SIG-M5 treated with dmso at 0.1 percent for 504 hours (cell line): ENCODE measurements at regions not wholly inside any gene's neighbourhood (a gene's known extent, or its start where the extent isn't known, plus 50 kb on each side); places are given as distances from the start of the nearest gene placed in this dataset.

Experiments used
- DNase-seq: peaks from one replicate; lab custom pipeline; 2025; ENCODE audit not compliant: unreplicated experiment; lab: John Stamatoyannopoulos, UW

DNA sequence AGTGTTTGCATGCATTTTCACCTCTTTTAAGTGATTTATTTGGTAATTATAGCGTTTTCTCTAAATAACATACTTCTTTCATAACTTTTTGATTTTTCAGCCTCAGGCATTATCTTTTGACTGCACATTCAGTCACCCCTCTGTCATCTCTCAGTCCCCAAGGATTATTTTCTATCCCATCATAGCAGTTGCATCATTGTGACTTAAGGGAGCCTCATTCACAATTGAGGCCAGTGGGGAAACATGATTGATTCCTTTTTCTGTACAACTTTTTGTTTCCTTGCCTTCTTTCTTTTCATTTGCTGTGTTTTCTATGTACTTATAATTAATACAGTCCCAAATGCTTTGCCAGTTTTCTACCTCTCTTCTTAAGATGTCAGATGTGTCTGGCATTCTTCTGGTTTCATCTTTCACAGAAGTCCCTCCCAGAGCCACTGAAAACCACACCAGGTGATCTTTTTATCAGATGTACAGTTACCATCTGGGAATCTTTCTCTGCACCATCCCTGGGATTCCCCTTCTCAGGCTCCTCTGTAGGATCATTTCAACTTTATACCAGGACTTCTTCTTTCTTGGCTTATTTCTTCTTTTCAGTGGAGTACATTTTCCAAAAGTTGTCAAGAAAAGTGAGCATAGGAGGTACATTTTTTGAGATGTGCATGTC, 151.4 kb downstream of the RAP2B start:
- DNase-seq, result no peak

DNA sequence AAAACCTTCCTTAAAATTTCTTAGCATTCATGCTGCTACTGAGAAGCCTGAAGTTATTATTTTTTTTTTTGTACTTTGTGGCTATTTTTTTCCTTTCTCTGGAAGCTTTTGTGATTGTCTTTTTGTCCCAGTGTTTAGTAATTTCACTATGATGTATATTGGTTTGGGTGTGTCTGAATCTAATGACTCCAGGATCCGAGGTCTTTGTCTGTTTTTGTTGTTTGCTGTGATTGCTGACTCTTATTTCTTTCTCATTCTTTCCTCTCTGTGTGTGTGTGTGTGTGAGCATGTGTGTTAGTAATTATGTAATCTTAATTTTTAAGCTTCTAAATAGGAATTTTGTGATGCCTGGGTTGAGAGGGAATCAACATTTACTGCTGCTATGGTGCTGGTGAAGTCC, 152.0 kb downstream of the RAP2B start:
- DNase-seq, result no peak

DNA sequence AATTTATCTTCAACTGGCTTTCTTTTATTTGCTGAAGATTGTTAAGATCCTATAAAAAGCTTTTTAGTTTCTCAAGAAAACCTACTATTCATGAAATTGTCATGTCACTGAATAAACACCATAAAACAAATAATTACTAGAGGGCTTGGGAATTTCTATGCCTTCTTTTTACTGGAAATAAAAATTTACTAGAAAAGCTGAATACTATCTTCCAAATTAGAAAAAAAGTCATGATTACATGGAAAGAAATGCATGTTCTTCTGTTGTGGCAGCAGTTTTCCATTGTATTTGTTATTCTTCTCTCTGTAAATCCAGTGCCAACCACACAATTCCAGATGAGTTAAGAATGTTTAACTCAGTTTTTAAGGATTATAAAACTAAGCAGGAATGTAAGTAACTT, 153.8 kb downstream of the RAP2B start:
- DNase-seq, result no peak

DNA sequence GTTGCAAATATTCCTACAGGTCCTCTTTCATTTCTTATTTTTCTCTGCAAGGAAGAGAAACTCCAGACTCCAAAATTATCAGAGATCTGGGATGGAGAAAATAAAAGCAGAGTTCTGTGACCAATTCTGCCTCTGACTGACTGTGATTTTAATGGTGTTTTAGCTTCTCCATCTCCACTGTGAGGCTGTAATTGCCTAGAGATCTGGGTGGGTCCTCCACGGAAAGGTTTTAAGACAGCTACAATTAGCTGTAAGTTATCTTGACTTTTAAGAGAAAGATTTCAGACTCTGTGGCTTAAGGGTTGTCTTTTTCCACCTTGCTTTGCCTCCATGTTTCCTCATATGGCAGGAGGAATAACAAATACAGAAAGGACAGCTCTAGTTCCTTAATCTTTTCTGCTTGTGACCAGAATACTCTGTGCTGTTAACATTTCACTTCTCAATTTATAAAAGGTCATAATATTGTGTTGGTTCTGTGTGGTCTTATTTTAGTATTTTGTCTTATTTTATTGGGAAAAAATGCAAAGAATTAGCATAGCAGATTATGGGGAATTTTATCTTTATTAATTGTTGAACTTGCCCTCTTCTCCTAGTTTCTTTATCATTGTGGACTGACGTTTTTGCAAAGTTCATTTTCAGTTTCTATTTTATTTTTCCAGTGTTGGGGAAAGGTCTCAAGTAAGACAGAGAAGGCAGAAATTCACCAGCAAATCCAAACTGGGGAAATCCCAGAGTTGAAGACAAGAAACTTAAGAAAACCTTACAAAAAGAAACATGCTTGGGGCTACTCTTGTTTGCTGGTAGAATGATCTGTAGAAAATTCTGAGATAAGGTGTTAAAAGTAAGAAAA, 157.9 kb downstream of the RAP2B start:
- no peak for DNase-seq

DNA sequence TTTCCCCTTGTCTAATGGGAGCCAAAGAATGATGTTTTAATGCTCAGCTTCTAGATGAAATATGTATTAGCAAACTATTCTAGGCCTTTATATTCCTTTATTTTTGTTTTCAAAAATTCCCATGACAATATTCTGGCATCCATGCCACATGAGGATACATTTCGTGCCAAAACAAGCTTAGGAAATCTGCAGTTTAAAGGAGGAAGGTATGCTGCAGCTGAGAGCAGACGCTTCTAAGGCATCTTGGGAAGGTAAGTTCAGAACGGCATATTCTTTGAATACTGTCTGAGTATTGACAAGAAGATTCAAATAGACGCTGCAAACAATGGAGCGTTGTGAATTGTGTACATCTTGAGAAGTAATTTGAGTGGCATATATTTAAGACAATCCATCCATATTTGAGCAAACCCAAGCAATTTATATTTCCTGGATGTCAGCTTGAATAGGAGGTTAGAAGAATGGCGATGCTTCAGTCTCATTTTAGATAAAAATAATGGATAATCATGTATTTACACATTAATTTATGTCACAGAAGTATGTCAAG, 158.6 kb downstream of the RAP2B start:
- DNase-seq, result no peak

DNA sequence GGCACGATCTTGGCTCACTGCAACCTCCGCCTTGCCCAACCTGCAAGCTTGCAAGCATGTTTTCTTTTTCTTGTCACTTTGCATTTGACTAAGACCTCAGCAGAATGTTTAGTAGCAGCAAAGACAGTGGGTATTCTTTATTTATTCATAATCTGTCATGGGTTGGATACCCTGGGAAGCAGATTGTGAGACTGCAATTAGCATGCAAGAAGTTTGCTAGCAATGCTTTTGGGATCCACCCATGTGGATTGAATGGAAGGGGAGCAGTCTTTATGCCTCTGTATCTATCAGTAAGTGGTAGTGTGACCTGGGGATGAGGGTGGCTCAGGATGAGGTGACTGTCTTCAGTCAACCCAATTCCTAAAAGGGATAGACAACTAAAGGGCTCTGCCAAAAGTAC, 166.7 kb downstream of the RAP2B start:
- DNase-seq, result no peak

DNA sequence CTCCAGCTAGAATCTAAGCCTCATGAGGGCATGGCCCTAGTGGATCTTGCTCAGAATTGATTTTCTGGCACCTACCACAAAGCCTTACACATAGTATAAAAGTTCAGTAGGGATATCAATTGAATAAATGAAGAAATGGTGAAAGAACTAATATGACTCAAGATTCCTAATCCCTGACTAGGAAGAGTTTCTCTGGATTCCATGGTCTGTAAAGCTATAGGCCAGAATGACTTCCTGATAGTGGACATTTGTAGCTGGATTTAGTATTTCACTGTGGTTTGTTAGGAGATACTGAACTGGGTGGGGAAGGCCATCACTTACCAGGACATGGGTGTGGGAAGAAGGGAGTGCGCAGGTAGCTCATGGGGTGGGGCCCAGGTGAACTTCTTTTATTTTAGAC, 168.9 kb downstream of the RAP2B start:
- DNase-seq, result no peak

DNA sequence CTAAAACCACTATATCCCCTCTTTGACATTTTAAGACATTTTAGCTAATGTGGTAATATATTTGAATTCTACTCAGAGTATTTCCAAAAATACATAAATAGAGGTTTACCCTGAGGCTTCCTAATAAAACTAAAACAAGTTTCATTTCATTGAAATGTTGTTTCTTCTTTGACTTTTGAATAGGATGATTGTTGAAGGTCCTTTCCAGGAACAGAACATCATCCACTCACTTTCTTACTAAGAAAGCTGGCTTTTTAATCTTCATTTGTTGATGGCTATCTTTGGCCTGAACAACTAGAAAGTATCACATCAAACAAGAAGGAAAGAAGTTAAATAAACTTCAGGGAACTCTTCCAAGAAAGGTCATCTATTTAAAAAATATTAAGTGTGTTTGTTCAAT, 169.7 kb downstream of the RAP2B start:
- DNase-seq, result no peak

DNA sequence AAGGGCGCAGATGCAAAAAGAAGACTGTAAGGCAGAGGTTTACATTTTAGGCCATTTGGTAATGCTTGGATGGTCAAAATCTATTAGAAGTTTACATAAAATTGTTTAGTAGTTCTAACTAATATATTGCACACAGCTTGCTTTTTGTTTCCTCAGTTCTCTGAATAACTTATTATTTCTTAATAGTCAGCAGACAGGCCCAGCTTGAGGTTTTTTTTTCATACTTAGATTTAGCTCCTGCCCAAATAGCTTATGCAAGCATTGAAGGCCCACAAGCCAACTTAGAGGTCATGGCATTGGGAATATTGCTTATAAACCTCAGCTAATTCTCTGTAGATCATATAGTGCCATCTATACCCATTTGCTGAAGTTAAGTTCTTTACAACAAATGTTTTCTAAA, 172.5 kb downstream of the RAP2B start:
- no peak for DNase-seq

DNA sequence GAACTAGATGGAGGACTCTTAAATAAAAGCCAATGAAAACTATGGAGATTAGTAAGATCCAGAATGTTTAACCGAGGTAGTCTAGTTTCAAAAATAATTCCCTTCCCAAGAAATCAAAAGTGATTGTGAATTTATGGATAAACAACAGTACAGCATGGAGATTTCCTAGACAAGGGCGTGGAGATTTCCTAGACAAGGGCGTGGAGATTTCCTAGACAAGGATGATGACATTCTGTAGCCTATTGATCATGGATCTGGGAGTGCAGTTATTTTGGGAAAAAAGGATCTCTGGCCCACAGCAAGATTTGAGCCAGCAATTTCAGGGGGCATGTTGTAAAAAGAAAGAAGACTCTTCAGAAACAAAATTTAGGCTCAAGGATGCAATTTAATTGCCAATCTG, 175.3 kb downstream of the RAP2B start:
- no peak for DNase-seq

DNA sequence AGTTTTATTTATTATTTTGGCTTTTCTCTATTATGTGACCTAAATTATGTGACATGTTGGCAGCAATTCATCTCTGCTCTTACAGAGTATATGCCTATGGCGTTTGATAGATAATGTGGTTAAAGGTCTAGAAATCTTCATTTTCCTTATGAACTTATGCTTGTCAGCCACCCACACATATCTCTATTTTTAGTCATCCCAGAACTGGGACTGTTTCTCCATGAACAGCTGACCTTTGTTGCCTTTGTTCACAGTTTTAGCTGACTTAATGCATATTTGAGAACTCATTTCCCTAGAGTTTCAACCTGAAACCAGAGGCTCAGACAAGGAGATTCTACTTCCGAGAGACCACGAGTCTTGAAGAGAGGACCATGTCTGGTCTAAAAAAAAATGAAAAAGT, 176.5 kb downstream of the RAP2B start:
- no peak for DNase-seq

DNA sequence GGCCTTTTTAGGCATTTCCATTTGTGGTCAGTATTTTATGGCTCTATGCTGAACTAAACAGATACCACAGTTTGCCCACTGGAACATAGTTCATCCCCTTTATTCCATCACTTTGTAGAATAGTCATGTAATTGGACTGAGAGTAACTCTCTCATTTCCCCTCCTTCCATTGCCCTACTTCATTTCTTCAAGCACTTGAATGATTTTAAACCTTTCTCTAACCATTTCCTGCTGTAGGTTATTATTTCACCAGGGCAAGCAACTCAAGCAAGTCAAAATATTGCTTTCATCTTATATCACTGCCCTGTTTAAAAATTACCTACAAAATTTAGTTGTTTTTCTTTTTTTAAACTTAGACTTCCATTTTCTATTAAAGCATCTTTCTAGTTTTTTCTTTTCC, 177.0 kb downstream of the RAP2B start:
- DNase-seq, result no peak

DNA sequence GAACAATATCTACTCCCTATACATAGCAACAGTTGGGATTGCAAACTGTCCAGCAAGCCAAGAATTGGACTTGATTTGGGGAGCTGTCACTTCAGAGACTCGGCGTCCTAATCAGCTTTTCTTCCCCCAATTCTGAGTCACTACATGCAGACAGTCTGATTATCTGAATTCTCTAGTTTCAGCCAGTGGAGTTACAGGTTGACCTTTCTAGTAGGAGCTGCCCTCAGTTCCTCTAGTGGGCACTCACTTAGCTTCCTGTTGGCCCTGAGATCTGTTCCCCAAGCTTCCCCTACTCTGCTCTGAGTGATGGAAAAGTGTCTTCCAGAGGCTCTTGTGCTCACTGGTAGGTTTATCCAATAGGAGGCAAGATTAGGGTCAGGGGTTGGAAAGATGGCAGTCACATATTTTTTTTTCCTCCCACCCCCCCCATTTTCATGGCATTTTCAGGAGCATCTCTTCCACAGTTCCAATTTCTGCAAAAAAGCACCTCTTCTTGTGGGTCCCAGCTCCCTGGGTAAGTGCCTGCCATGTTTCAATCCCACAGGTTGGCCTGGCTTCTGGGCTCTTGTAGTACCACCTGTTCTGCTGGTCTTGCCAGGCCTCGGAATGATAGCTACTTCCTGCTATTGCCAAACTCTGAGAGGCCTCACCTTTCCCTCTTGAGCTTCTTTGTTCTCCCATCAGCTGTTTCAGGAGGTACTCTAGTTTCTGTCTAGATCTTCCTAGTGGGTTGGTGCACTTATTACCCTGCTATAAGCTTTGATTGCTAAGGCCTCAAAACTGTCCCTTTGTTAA, 182.2 kb downstream of the RAP2B start:
- no peak for DNase-seq

DNA sequence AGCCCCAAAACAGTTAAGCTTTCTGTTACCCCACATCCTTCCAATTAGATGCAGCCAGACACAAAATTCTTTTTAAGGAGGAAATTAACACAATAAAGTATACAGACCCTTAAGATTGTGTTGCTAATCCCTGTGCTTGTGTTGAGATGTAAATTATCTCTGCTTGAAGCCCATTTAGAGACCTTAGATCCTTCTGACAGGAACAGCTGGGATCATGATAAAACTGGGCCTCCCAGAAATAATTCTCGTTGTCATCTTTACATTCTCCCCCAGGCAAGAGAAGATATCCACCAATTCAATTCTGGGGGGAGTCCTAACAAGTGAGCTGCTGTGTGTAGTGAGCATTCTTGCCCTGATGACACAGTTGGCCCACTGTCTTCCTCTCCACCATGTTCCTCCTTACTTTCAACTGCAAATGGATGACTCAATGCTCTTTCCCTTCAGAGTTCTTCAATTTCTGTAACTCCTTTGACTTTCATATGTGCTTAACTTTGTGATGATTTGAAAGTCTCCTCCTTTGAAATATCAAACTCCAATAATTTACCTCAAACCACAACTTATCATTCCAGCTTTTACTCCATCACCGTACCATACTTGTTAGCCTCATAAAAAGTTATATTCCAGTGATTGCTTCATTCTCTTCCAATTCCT, 186.6 kb downstream of the RAP2B start:
- peak; percentile 14 for DNase-seq

DNA sequence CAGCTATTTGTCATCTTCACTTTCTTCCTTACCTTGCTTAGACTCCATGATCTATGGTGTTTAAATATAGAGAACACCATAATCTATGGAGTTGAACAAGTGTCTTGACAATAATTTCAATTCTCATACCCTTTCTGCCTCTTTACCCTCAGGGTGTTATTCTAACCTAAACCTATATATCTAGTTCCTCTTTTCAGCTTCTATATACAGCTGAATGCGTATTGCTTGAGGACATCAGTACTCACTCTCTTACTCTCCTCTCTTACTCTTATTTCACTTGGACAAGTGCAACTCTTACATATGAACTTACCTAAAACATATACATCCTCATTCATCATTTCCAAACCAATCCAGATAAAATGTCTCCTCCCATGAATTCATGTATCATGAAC, 187.1 kb downstream of the RAP2B start:
- peak; percentile 36 for DNase-seq

DNA sequence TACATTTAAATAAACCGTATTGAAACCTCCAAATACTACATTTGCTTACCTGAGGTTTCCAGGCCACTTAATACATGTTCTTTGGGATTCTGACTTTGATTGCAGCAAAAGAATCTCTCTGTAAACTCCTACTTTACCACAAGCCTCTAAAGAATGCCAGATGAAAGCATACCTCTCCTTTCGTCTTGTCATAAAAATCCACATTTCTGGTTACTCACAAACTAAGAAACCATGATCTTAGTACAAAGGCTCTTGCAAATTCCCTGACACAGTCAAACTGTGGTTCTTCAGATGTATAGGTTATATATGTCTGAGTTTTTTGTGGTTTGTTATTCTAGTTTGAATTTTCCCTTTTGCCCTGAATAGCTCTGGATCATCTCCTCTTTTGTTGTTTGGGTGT, 188.4 kb downstream of the RAP2B start:
- no peak for DNase-seq

DNA sequence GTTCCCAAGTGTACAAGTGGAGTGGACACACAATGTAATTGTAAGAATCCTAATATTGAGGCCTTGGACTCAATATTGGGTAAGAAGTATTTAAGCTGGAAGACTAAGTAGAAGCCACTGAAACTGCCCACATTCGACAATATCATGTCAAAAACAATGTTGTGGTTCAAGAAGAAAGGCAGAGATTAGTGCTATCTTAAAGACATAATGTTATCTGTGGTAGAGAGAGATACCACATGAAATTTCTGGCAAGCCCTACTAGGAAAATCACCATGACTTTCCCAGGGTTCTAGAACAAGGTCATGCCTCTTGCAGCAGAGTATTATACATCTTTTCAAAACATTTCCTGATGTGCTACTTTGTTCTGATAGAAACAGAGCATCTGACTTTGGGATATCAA, 192.6 kb downstream of the RAP2B start:
- no peak for DNase-seq

DNA sequence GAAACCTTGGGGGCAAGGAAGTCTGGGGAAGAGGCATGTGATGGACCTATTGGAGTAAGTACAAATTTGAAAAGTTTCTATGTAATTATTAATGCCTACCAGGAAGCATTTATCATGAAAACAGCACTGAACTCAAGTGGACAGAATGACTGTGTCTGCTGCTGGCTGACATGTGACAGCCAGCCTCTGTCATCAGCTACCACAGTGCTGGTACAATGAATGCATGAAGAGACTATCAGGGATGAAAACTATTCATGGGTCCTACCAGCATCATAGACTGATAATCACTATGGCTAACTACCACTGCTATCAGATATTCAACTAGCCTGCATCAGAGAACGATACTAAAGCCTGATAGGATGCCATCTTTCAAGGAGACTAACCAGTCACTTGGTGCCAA, 193.5 kb downstream of the RAP2B start:
- DNase-seq, result no peak

DNA sequence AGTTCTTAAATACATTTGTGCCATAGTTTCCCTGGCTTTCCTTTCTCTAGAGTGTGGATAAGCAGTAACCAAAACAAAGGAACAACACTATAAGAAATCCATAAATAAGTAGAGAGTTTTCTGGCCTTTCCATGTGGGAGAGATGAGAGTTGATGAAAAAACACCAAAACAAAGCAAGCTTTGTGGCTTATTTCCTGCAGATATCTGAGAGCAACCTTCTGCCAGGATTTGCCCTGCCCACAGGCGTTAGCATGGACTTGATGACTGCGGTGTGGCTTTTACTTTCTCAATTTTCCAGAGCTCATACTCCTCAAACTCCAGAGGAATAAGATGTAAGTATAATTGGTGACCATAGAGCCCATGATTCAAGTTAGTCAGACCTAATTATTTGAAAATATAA, 194.9 kb downstream of the RAP2B start:
- DNase-seq, result no peak

DNA sequence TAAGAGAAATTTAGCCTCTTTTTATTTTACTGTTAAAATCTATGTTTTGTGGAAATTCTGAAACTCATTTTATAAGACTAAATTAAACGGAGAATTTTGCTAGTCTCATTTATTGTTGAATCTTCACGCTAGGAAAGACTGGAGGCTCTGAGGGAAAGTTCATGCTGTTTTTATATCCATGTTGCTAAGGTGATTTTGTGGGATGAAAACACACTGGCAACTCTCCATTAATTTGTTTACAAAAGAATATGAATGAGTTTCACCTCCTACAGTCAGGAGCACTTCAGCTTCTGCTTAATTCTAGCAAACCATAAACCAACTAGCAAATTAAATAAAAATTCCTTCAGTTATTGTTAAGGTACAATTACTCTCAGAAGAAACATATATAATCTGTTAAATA, 195.4 kb downstream of the RAP2B start:
- no peak for DNase-seq
